PC-3 (cell line): ENCODE measurements at regions not wholly inside any gene's neighbourhood (a gene's known extent, or its start where the extent isn't known, plus 50 kb on each side); places are given as distances from the start of the nearest gene placed in this dataset.

Experiments
- ATAC-seq: fragments of 200-7000 bp; cut with Tn5 transposase; 2 replicates; pipeline ENCODE4 v1.9.1; 2020; ENCODE audit warnings: mild to moderate bottlenecking, moderate library complexity
- BruUV-seq: library from RNA; stranded (reverse); fragments of 400-500 nt; replicated peaks from 2 replicates; lab custom pipeline; 2021; lab: Mats Ljungman, UMichigan
- CTCF ChIA-PET: fragments of 300-600 bp; sonication (Branson Sonifier 250); formaldehyde crosslinking; loops from one replicate; lab custom pipeline; 2022; ENCODE audit warnings: antibody characterized with exemption; lab: Charles Lee
- POLR2A ChIA-PET: fragments of 300-600 bp; sonication (Branson Sonifier 250); formaldehyde crosslinking; loops from one replicate; lab custom pipeline; 2022; ENCODE audit warnings: antibody characterized with exemption; ENCODE audit not compliant: unreplicated experiment; lab: Charles Lee
- DNase-seq: peaks from one replicate; pipeline ENCODE4 v3.0.0-alpha.2; 2015
- H2AFZ ChIP-seq: fragments of 300-600 bp; sonication (generic); 2 replicates; pipeline ENCODE4 v1.6.0; 2016; ENCODE audit warnings: antibody characterized with exemption, low read length
- H3F3A ChIP-seq: fragments of 300-600 bp; sonication (generic); one replicate; pipeline ENCODE4 v1.6.0; 2017; ENCODE audit warnings: antibody characterized with exemption, low read length, control low read depth, mild to moderate bottlenecking; ENCODE audit not compliant: unreplicated experiment
- H3K27ac ChIP-seq: fragments of 300-600 bp; sonication (generic); 2 replicates; pipeline ENCODE4 v1.5.1; 2016; ENCODE audit warnings: mild to moderate bottlenecking, low read length
- H3K27me3 ChIP-seq: fragments of 300-600 bp; sonication (generic); 2 replicates; pipeline ENCODE4 v1.6.1; 2016; ENCODE audit warnings: low read length, mixed read lengths
- H3K36me3 ChIP-seq: fragments of 300-600 bp; sonication (generic); 2 replicates; pipeline ENCODE4 v1.6.1; 2016; ENCODE audit warnings: low read depth, mixed run types, low read length, mixed read lengths
- H3K4me1 ChIP-seq: fragments of 300-600 bp; sonication (generic); 2 replicates; pipeline ENCODE4 v1.5.1; 2016; ENCODE audit warnings: low read length; ENCODE audit not compliant: insufficient read depth
- H3K4me2 ChIP-seq: fragments of 300-600 bp; sonication (generic); 2 replicates; pipeline ENCODE4 v1.6.0; 2016; ENCODE audit warnings: low read length
- H3K4me3 ChIP-seq: fragments of 300-600 bp; sonication (generic); 2 replicates; pipeline ENCODE4 v1.5.1; 2016; ENCODE audit warnings: mild to moderate bottlenecking, low read length, mixed read lengths
- H3K79me2 ChIP-seq: fragments of 300-600 bp; sonication (generic); 2 replicates; pipeline ENCODE4 v1.6.1; 2017; ENCODE audit warnings: low read length, mixed read lengths
- H3K9ac ChIP-seq: fragments of 300-600 bp; sonication (generic); 2 replicates; pipeline ENCODE4 v1.6.0; 2016; ENCODE audit warnings: mild to moderate bottlenecking, low read length
- H3K9me2 ChIP-seq: fragments of 300-600 bp; sonication (generic); replicated peaks from 2 replicates; pipeline ENCODE4 v1.6.1; 2016; ENCODE audit warnings: mixed run types, low read length, mixed read lengths
- H3K9me3 ChIP-seq: fragments of 300-600 bp; sonication (generic); 2 replicates; pipeline ENCODE4 v1.6.1; 2016; ENCODE audit warnings: low read length, mixed read lengths
- H4K20me1 ChIP-seq: fragments of 300-600 bp; sonication (generic); 2 replicates; pipeline ENCODE4 v1.6.1; 2016; ENCODE audit warnings: low read length, mixed read lengths
- CTCF ChIP-seq: fragments of 300-600 bp; sonication (generic); conservative IDR thresholded peaks from 2 replicates; pipeline ENCODE4 v1.5.1; 2017; ENCODE audit warnings: antibody characterized with exemption, low read depth, mild to moderate bottlenecking, low read length
- EZH2 ChIP-seq: fragments of 300-600 bp; sonication (generic); IDR thresholded peaks from one replicate; pipeline ENCODE4 v1.6.1; 2017; ENCODE audit warnings: antibody characterized with exemption, mild to moderate bottlenecking, low read length; ENCODE audit not compliant: unreplicated experiment
- EZH2phosphoT487 ChIP-seq: fragments of 300-600 bp; sonication (generic); IDR thresholded peaks from 2 replicates; pipeline ENCODE4 v1.6.1; 2018; ENCODE audit warnings: mild to moderate bottlenecking, antibody characterized with exemption, low read length, borderline replicate concordance
- intact Hi-C: fragments of 100-400 bp; cut with micrococcal nuclease; formaldehyde crosslinking; loops from 2 replicates; pipeline ENCODE4 v1.9.0; 2023

GRCh38 chr10:123538401-123539320, 127.5 kb upstream of the GPR26 start:
- TF ChIP-seq CTCF, result no peak
- no peak overlapping the region for H3K27ac ChIP-seq
- no peaks in the 10 kb centered on the region for H3K4me1 ChIP-seq
- H3K4me2 ChIP-seq, result no peak overlapping the region
- no peaks in the 10 kb centered on the region for H3K36me3 ChIP-seq
- no peak overlapping the region for H2AFZ ChIP-seq
- H3K4me3 ChIP-seq, result no peak overlapping the region
- POLR2A ChIA-PET, result no interaction called here
- no peaks in the 10 kb centered on the region for H3F3A ChIP-seq
- no peaks in the 10 kb centered on the region for H3K9me2 ChIP-seq
- H3K79me2 ChIP-seq, result no peaks in the 10 kb centered on the region
- H3K9me3 ChIP-seq, result no peaks in the 10 kb centered on the region
- H3K9ac ChIP-seq, result no peak overlapping the region
- peaks cover 44% of the 10 kb centered on the region for H3K27me3 ChIP-seq
- intact Hi-C loops, result no loop called here
- no TSS peak for BruUV-seq
- DNase-seq (no peak), ATAC-seq (no peak)
- CTCF ChIA-PET, result interaction anchor here (0.5 kb wide), 1 partner anchor 1386 kb away, joined by 3 read pairs; no protein-coding TSS in a partner anchor
- no peaks in the 10 kb centered on the region for H4K20me1 ChIP-seq

- BruUV-seq, result no TSS peak
- Histone ChIP-seq H3K79me2 (no peaks in the 10 kb centered on the region), H3K36me3 (no peaks in the 10 kb centered on the region), H3K27me3 (peaks cover 15% of the 10 kb centered on the region), H3K27ac (no peak overlapping the region), H3K9me2 (no peaks in the 10 kb centered on the region), H3K4me2 (no peak overlapping the region), H3K4me1 (no peaks in the 10 kb centered on the region), H4K20me1 (no peaks in the 10 kb centered on the region), H3F3A (no peaks in the 10 kb centered on the region), H3K9me3 (no peaks in the 10 kb centered on the region), H3K9ac (no peak overlapping the region), H2AFZ (no peak overlapping the region), H3K4me3 (no peak overlapping the region)
- POLR2A ChIA-PET, result no interaction called here
- intact Hi-C loops, result no loop called here
- TF ChIP-seq EZH2phosphoT487, result no peak
- CTCF ChIA-PET, result no interaction called here
- no peak for DNase-seq
- ATAC-seq, result no peak
These were observed 121.2 kb upstream of the GPR26 start for GRCh38 chr10:123544986-123545385.

GRCh38 chr10:123548770-123549169, 117.4 kb upstream of the GPR26 start:
- DNase-seq (no peak), ATAC-seq (no peak)
- no peaks in the 10 kb centered on the region for H3F3A ChIP-seq
- H3K27ac ChIP-seq, result no peak overlapping the region
- no peak overlapping the region for H3K4me3 ChIP-seq
- no peaks in the 10 kb centered on the region for H3K4me1 ChIP-seq
- H2AFZ ChIP-seq, result no peak overlapping the region
- no peaks in the 10 kb centered on the region for H3K79me2 ChIP-seq
- H3K9ac ChIP-seq, result no peak overlapping the region
- no peaks in the 10 kb centered on the region for H3K9me2 ChIP-seq
- no peaks in the 10 kb centered on the region for H3K27me3 ChIP-seq
- no peaks in the 10 kb centered on the region for H4K20me1 ChIP-seq
- no peak overlapping the region for H3K4me2 ChIP-seq
- POLR2A ChIA-PET, result no interaction called here
- CTCF ChIA-PET, result no interaction called here
- no TSS peak for BruUV-seq
- intact Hi-C loops, result no loop called here
- H3K9me3 ChIP-seq, result no peaks in the 10 kb centered on the region
- TF ChIP-seq EZH2 (no peak), EZH2phosphoT487 (no peak), CTCF (no peak)
- no peaks in the 10 kb centered on the region for H3K36me3 ChIP-seq
